ENCODE measurements at regions not wholly inside any gene's neighbourhood (a gene's known extent, or its start where the extent isn't known, plus 50 kb on each side); places are given as distances from the start of the nearest gene placed in this dataset.

DNA sequence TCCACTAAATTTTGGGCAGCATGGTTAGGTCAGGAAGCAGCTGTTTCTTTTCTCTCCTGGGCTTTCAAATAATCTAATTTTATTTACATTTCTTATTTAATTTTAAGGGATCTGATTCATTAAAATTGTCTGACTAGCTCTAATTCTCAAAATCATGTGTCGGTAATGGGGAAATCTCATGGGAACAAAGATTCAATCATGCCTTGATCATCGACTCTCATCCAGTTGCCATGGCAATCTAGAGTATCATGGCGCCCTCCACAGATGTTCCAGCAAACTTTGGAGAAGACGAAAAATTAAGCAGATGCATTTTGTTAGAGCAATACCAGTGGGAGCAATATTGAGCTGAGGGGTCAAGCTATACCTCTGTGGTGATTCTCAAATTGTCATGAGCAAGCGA, 358.0 kb upstream of the CDH4 start:
- FAIRE-seq: no peak
- no peak overlapping the region for H3K27ac ChIP-seq (ENCODE audit: low read depth in 2 of 2, low read length in 2 of 2)
- intact Hi-C loops (cut with DNase I): no loop called here

DNA sequence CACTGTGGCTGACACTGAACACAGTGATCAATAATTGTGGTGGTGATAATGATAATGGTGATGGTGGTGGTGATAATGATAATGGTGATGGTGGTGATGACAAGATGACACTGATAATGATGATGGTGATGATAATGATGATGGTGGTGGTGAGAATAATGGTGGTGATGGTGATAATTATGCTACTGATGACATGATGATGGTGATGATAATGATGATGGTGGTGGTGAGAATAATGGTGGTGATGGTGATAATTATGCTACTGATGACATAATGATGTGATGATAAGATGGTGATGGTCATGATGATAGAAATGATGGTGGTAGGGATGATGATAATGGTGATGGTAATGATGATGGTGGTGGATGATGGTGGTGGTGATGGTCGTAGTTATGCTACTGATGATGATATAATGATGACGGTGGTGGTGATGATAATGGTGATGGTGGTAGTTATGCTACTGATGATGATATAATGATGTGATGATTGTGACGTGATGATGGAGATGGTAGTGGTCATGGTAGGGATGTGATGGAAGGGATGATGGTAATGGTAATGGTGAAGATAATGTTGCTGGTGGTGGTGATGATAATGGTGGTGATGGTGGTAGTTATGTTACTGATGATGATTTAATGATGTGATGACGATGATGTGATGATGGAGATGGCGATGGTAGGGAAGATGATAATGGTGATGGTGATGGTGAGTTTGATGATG, 356.5 kb upstream of the CDH4 start:
- H3K4me3 ChIP-seq (ENCODE audit: low read length in 3 of 3): no peak overlapping the region
- no peak for FAIRE-seq
- no peak overlapping the region for H3K9ac ChIP-seq (ENCODE audit: low read length in 3 of 3)
- H3K4me1 ChIP-seq (ENCODE audit: control insufficient read depth in 2 of 3, insufficient read depth in 2 of 3, low read depth in 1 of 3, low read length in 3 of 3): no peaks in the 10 kb centered on the region
- intact Hi-C loops (cut with DNase I): no loop called here
- TF ChIP-seq, protein P1, sequence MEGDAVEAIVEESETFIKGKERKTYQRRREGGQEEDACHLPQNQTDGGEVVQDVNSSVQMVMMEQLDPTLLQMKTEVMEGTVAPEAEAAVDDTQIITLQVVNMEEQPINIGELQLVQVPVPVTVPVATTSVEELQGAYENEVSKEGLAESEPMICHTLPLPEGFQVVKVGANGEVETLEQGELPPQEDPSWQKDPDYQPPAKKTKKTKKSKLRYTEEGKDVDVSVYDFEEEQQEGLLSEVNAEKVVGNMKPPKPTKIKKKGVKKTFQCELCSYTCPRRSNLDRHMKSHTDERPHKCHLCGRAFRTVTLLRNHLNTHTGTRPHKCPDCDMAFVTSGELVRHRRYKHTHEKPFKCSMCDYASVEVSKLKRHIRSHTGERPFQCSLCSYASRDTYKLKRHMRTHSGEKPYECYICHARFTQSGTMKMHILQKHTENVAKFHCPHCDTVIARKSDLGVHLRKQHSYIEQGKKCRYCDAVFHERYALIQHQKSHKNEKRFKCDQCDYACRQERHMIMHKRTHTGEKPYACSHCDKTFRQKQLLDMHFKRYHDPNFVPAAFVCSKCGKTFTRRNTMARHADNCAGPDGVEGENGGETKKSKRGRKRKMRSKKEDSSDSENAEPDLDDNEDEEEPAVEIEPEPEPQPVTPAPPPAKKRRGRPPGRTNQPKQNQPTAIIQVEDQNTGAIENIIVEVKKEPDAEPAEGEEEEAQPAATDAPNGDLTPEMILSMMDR (IDR thresholded peaks at IDR 0.05; ENCODE audit: borderline replicate concordance, extremely low read depth, insufficient read depth): no peak
- no peaks in the 10 kb centered on the region for H3K36me3 ChIP-seq (ENCODE audit: control insufficient read depth in 2 of 3, insufficient read depth in 3 of 3, low read length in 3 of 3)
- no peaks in the 10 kb centered on the region for H3K9me3 ChIP-seq (ENCODE audit: control insufficient read depth in 2 of 3, insufficient read depth in 1 of 3, low read length in 3 of 3)
- H3K27me3 ChIP-seq (ENCODE audit: control insufficient read depth, insufficient read depth, low read length): no peaks in the 10 kb centered on the region
- DNase-seq: no peak
- no peak overlapping the region for H3K27ac ChIP-seq (ENCODE audit: low read depth in 2 of 2, low read length in 2 of 2)

More for the DNA sequence above, 358.0 kb upstream of the CDH4 start:
- H3K4me3 ChIP-seq (ENCODE audit: low read length in 3 of 3): no peak overlapping the region
- no peak overlapping the region for H3K9ac ChIP-seq (ENCODE audit: low read length in 3 of 3)
- H3K4me1 ChIP-seq (ENCODE audit: control insufficient read depth in 2 of 3, insufficient read depth in 2 of 3, low read depth in 1 of 3, low read length in 3 of 3): no peaks in the 10 kb centered on the region
- H3K27me3 ChIP-seq (ENCODE audit: control insufficient read depth, insufficient read depth, low read length): no peaks in the 10 kb centered on the region
- no peak for DNase-seq
- H3K36me3 ChIP-seq (ENCODE audit: control insufficient read depth in 2 of 3, insufficient read depth in 3 of 3, low read length in 3 of 3): no peaks in the 10 kb centered on the region
- TF ChIP-seq, protein P1 (IDR thresholded peaks at IDR 0.05; ENCODE audit: borderline replicate concordance, extremely low read depth, insufficient read depth): no peak
- H3K9me3 ChIP-seq (ENCODE audit: control insufficient read depth in 2 of 3, insufficient read depth in 1 of 3, low read length in 3 of 3): no peaks in the 10 kb centered on the region

DNA sequence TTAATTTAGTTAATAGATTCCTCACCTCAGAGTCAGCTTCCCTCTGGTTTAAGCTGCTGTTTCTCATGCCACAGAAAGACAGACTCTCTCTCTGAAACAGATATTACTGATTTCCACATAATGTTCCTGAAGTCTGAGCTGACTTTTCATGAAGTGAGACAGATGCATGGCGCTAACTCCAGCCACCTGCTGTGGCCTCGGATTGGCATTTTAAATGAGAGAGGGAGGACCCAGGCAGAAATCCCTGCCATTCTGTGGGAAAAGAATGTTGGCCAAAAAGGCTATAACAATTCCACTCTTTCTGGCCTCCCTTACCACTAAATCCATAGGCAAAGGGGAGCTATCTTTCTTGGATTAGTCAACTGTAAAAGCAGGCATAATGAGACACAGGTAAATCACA, 354.1 kb upstream of the CDH4 start:
- Histone ChIP-seq H3K9me3 (ENCODE audit: control insufficient read depth in 2 of 3, insufficient read depth in 1 of 3, low read length in 3 of 3) (peaks cover 0 to 3% (median 0%) of the 10 kb centered on the region in 3 donors), H3K9ac (ENCODE audit: low read length in 3 of 3) (no peak overlapping the region), H3K27me3 (ENCODE audit: control insufficient read depth, insufficient read depth, low read length) (no peaks in the 10 kb centered on the region), H3K27ac (ENCODE audit: low read depth in 2 of 2, low read length in 2 of 2) (no peak overlapping the region), H3K36me3 (ENCODE audit: control insufficient read depth in 2 of 3, insufficient read depth in 3 of 3, low read length in 3 of 3) (no peaks in the 10 kb centered on the region), H3K4me1 (ENCODE audit: control insufficient read depth in 2 of 3, insufficient read depth in 2 of 3, low read depth in 1 of 3, low read length in 3 of 3) (no peaks in the 10 kb centered on the region), H3K4me3 (ENCODE audit: low read length in 3 of 3) (no peak overlapping the region)
- TF ChIP-seq, protein P1 (IDR thresholded peaks at IDR 0.05; ENCODE audit: borderline replicate concordance, extremely low read depth, insufficient read depth): no peak
- FAIRE-seq (no peak), DNase-seq (no peak)
- intact Hi-C loops (cut with DNase I): no loop called here

DNA sequence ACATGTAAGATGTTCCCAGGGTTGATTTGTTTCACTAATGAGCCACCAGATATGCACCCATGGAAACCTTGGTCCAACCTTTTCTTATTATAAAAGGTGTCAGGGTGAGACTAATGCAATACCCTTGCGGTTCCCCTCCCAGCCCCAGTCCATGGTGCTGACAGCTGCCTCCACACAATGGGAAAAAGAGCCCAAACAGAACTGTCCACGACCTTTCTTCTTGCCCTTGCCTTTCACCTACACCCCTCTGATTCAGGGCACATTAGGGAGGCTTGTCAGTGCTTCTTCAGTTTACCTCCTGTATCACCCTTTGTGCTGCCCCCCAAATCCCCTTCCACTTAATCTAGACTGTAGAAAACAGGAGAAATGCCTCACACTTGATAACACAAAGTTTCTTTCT, 352.7 kb upstream of the CDH4 start:
- FAIRE-seq: no peak
- Histone ChIP-seq H3K4me3 (ENCODE audit: low read length in 3 of 3) (no peak overlapping the region), H3K9ac (ENCODE audit: low read length in 3 of 3) (no peak overlapping the region), H3K4me1 (ENCODE audit: control insufficient read depth in 2 of 3, insufficient read depth in 2 of 3, low read depth in 1 of 3, low read length in 3 of 3) (no peaks in the 10 kb centered on the region), H3K36me3 (ENCODE audit: control insufficient read depth in 2 of 3, insufficient read depth in 3 of 3, low read length in 3 of 3) (no peaks in the 10 kb centered on the region), H3K27ac (ENCODE audit: low read depth in 2 of 2, low read length in 2 of 2) (no peak overlapping the region), H3K27me3 (ENCODE audit: control insufficient read depth, insufficient read depth, low read length) (no peaks in the 10 kb centered on the region), H3K9me3 (ENCODE audit: control insufficient read depth in 2 of 3, insufficient read depth in 1 of 3, low read length in 3 of 3) (peaks cover 0 to 3% (median 0%) of the 10 kb centered on the region in 3 donors)
- TF ChIP-seq, protein P1 (IDR thresholded peaks at IDR 0.05; ENCODE audit: borderline replicate concordance, extremely low read depth, insufficient read depth): no peak
- intact Hi-C loops (cut with DNase I): no loop called here
- DNase-seq: no peak

Data from kidney (tissue), 13 donors.